DND-41 (cell line): ENCODE measurements at regions not wholly inside any gene's neighbourhood (a gene's known extent, or its start where the extent isn't known, plus 50 kb on each side); places are given as distances from the start of the nearest gene placed in this dataset.

ENCODE experiments used
- CTCF ChIP-seq: IDR thresholded peaks from 2 replicates; pipeline ENCODE4 v1.5.1; 2012; ENCODE audit warnings: borderline replicate concordance, low read length, moderate library complexity, mild to moderate bottlenecking; ENCODE audit not compliant: poor library complexity, severe bottlenecking; ENCODE audit errors: extremely low read depth
- EZH2 ChIP-seq: IDR thresholded peaks from 3 replicates; pipeline ENCODE4 v1.6.1; 2012; ENCODE audit warnings: borderline replicate concordance, low read depth, mild to moderate bottlenecking, moderate library complexity, low read length, inconsistent platforms; ENCODE audit not compliant: severe bottlenecking

- no peak for TF ChIP-seq CTCF
- no peak for TF ChIP-seq EZH2
Measured at GRCh38 chr20:39453890-39454289, 491.7 kb downstream of the DHX35 start.
